ENCODE measurements at regions not wholly inside any gene's neighbourhood (a gene's known extent, or its start where the extent isn't known, plus 50 kb on each side); places are given as distances from the start of the nearest gene placed in this dataset.
"Not testable (repeated sequence)": the region's sequence is repeated elsewhere in the genome, so short reads cannot be mapped to it uniquely, and the experiment has no call there.

GRCh38 chr5:74539986-74540385 lies 100.5 kb downstream of the ENC1 start:
- in situ Hi-C loops (cut with HindIII; ENCODE audit: low pct_unique_long_range_greater_than_20kb, low sequenced_read_pairs): no loop called here
- no peak for DNase-seq (ENCODE audit: low read depth, low spot score)

DNA sequence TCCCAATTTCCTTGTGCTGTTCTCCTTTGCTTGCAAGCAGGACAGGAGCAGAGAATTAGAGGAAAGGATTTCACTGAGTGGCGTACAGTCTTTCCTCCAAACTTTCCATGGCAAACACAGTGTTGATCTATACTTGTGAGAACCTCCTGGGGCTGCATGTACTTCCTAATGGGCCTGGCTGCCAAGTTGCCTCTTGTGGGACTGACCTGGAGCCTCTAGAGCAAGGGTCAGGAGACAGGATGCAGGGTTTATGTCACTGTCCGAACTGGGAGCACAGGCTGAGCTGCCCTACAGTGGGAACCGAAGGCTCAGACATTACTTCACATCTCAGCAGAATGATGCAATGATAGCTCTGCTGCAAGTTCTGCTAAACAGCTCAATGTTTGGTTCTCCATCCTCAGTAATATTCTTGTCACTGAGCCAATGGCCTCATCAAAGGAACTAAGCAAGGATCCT lies 102.3 kb downstream of the ENC1 start:
- DNase-seq (ENCODE audit: low read depth, low spot score): no peak
- in situ Hi-C loops (cut with HindIII; ENCODE audit: low pct_unique_long_range_greater_than_20kb, low sequenced_read_pairs): no loop called here

- in situ Hi-C loops (cut with HindIII; ENCODE audit: low pct_unique_long_range_greater_than_20kb, low sequenced_read_pairs): no loop called here
- DNase-seq (ENCODE audit: low read depth, low spot score): no peak
Observed at GRCh38 chr5:74536658-74537057, 103.9 kb downstream of the ENC1 start.

- DNase-seq (ENCODE audit: low read depth, low spot score): no peak
- in situ Hi-C loops (cut with HindIII; ENCODE audit: low pct_unique_long_range_greater_than_20kb, low sequenced_read_pairs): no loop called here
Observed at GRCh38 chr5:74535926-74536325, 104.6 kb downstream of the ENC1 start.

- in situ Hi-C loops (cut with HindIII; ENCODE audit: low pct_unique_long_range_greater_than_20kb, low sequenced_read_pairs): no loop called here
- no peak for DNase-seq (ENCODE audit: low read depth, low spot score)
Observed at GRCh38 chr5:74534397-74535129, 106.0 kb downstream of the ENC1 start.

DNA sequence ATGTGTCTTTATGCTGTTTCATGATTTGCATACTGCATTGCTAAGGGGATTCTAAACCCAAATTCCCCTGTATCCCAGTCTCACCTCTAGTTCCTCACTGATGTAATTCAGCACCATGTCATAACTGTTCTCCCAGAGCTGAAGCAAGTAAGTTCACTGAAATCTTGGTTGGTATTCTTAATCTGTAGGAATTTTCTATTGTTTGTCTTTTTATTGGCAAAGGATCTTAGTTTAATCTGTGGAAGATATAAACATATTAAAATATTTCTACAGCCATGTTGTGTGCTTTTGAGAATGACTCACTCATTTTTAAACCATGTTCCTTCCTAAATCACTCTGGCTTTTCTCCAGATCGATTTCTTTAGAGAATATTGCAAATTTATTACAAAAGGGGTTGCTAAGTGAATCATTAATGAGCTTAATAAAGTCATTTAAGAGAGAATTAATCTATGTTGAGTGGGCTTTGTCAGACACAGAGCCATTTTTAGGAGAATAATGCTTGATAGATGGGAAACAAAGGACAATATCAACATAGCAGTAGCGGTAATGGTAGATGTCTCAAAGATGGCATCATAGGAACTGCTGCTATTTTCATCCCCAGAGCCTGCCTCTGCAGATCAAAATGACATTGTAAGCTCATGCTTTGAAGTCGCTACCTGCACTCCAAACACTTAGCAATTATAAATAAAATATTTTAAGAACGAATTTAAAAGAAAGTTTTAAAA lies 110.0 kb downstream of the ENC1 start:
- DNase-seq (ENCODE audit: low read depth, low spot score): no peak
- in situ Hi-C loops (cut with HindIII; ENCODE audit: low pct_unique_long_range_greater_than_20kb, low sequenced_read_pairs): no loop called here

GRCh38 chr5:74529101-74529500 lies 111.4 kb downstream of the ENC1 start:
- DNase-seq (ENCODE audit: low read depth, low spot score): no peak
- in situ Hi-C loops (cut with HindIII; ENCODE audit: low pct_unique_long_range_greater_than_20kb, low sequenced_read_pairs): no loop called here

DNA sequence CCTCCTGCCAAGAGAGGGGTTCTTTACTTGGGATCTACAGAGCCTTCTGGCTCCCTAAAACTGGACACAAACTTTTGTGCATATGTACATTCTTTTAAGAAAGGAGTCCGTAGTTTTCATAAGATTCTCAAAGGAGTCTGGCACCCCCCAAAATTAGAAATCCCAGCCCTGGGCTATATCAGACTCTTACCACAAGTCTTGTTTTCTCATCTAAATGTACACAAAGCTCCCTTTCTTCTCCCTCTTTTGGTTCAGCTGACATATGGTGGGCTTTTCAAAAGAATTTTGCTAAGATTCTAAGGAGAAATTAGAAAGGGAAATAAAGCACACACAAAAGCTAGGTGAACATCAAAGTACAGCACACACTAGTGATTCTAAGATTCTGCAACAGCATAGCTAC lies 114.4 kb downstream of the ENC1 start:
- DNase-seq (ENCODE audit: low read depth, low spot score): no peak
- in situ Hi-C loops (cut with HindIII; ENCODE audit: low pct_unique_long_range_greater_than_20kb, low sequenced_read_pairs): no loop called here

DNA sequence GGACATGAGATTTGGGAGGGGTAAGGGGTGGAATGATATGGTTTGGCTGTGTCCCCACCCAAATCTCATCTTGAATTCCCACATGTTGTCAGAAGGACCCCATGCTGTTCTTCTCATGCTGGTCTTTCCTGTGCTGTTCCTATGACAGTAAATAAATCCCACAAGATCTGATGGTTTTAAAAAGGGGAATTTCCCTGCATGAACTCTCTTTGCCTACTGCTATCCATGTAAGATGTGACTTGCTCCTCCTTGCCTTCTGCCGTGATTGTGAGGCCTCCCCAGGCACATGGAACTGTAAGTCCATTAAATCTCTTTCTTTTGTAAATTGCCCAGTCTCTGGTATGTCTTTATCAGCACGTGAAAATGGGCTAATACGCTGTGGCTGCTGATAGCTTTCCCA lies 115.8 kb downstream of the ENC1 start:
- DNase-seq (ENCODE audit: low read depth, low spot score); in situ Hi-C loops (cut with HindIII; ENCODE audit: low pct_unique_long_range_greater_than_20kb, low sequenced_read_pairs): not testable (repeated sequence)

GRCh38 chr5:74523698-74524097 lies 116.8 kb downstream of the ENC1 start:
- DNase-seq (ENCODE audit: low read depth, low spot score); in situ Hi-C loops (cut with HindIII; ENCODE audit: low pct_unique_long_range_greater_than_20kb, low sequenced_read_pairs): not testable (repeated sequence)

GRCh38 chr5:74522838-74523237 lies 117.7 kb downstream of the ENC1 start:
- in situ Hi-C loops (cut with HindIII; ENCODE audit: low pct_unique_long_range_greater_than_20kb, low sequenced_read_pairs); DNase-seq (ENCODE audit: low read depth, low spot score): not testable (repeated sequence)

DNA sequence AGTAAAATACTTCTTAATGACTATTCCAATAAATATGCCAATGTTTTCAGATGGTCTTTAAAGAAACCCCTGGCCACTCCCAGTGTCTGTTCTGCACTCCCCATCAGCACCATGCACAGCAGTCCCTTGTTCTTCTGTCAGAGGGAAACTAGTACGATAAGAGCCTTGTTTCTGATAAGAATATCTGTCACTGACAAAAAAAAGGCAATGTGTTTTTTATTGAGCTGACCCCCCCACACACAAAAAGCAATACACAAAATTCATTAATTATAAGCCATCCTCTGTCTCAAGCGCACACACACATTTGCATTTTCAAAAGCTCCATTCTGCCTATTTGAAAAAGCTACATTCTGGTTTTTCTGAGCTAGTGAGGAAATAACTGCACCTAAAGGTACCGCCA lies 119.1 kb downstream of the ENC1 start:
- in situ Hi-C loops (cut with HindIII; ENCODE audit: low pct_unique_long_range_greater_than_20kb, low sequenced_read_pairs): no loop called here
- DNase-seq (ENCODE audit: low read depth, low spot score): no peak

- no peak for DNase-seq (ENCODE audit: low read depth, low spot score)
- in situ Hi-C loops (cut with HindIII; ENCODE audit: low pct_unique_long_range_greater_than_20kb, low sequenced_read_pairs): no loop called here
Observed at GRCh38 chr5:74519679-74520078, 120.8 kb downstream of the ENC1 start.

- no peak for DNase-seq (ENCODE audit: low read depth, low spot score)
- in situ Hi-C loops (cut with HindIII; ENCODE audit: low pct_unique_long_range_greater_than_20kb, low sequenced_read_pairs): no loop called here
Observed at GRCh38 chr5:74519161-74519571, 121.4 kb downstream of the ENC1 start.

GRCh38 chr5:74517700-74518099 lies 122.8 kb downstream of the ENC1 start:
- DNase-seq (ENCODE audit: low read depth, low spot score): no peak
- in situ Hi-C loops (cut with HindIII; ENCODE audit: low pct_unique_long_range_greater_than_20kb, low sequenced_read_pairs): no loop called here

GRCh38 chr5:74516211-74516636 lies 124.3 kb downstream of the ENC1 start:
- DNase-seq (ENCODE audit: low read depth, low spot score): no peak
- in situ Hi-C loops (cut with HindIII; ENCODE audit: low pct_unique_long_range_greater_than_20kb, low sequenced_read_pairs): no loop called here

GRCh38 chr5:74514888-74515551 lies 125.5 kb downstream of the ENC1 start:
- DNase-seq (ENCODE audit: low read depth, low spot score): no peak
- in situ Hi-C loops (cut with HindIII; ENCODE audit: low pct_unique_long_range_greater_than_20kb, low sequenced_read_pairs): no loop called here

- DNase-seq (ENCODE audit: low read depth, low spot score); in situ Hi-C loops (cut with HindIII; ENCODE audit: low pct_unique_long_range_greater_than_20kb, low sequenced_read_pairs): not testable (repeated sequence)
Observed at GRCh38 chr5:74511770-74512169, 128.8 kb downstream of the ENC1 start.
